A673 (cell line): ENCODE measurements at regions not wholly inside any gene's neighbourhood (a gene's known extent, or its start where the extent isn't known, plus 50 kb on each side); places are given as distances from the start of the nearest gene placed in this dataset.

ENCODE experiments used
- CTCF ChIP-seq: fragments of 300-800, 200-600 bp; sonication (generic); conservative IDR thresholded peaks from 2 replicates; pipeline ENCODE4 v1.5.1; 2017; ENCODE audit warnings: low read depth, mild to moderate bottlenecking, antibody characterized with exemption, low read length, moderate library complexity, mixed read lengths
- EZH2 ChIP-seq: fragments of 200-600 bp; sonication (generic); IDR thresholded peaks from 2 replicates; pipeline ENCODE4 v1.6.1; 2017; ENCODE audit warnings: borderline replicate concordance, low read depth, mild to moderate bottlenecking, mixed read lengths, antibody characterized with exemption, low read length; ENCODE audit not compliant: poor library complexity, severe bottlenecking

DNA sequence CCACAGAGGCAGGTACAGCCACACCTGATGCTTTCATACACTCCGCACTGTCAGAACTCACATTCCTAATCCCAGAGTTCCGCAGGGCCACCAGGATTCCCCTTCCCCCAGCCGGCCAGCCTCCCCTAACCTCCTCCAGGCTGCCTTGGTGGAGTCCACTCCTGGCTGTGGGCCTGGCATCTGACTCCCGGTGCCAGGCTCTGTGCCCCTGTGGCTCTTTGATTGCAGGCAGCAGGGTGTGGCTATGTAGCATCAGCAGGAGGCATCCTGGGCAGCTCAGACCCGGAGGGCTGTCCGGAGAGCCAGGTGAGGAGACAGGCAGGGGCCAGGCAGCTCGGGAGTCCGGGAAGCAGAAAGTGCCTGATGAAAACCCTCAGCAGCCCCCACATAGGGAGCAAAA is 1432.9 kb downstream of the BRD1 start:
- TF ChIP-seq CTCF (no peak), EZH2 (no peak)
